Choroid plexus epithelial cell (primary cell): ENCODE measurements at regions not wholly inside any gene's neighbourhood (a gene's known extent, or its start where the extent isn't known, plus 50 kb on each side); places are given as distances from the start of the nearest gene placed in this dataset.

ENCODE experiments used
- DNase-seq: peaks from one replicate; pipeline ENCODE4 v3.0.0-alpha.2; 2010; ENCODE audit warnings: low read depth
- H3K4me3 ChIP-seq: 2 replicates; pipeline ENCODE4 v1.5.1; 2011; ENCODE audit warnings: low read depth, mild to moderate bottlenecking, control low read depth, low read length, moderate library complexity
- CTCF ChIP-seq: conservative IDR thresholded peaks from 2 replicates; pipeline ENCODE4 v1.5.1; 2011; ENCODE audit warnings: low read depth, mild to moderate bottlenecking, control low read depth, inconsistent platforms, low read length, moderate library complexity

GRCh38 chr6:158910484-158911440 is 89.2 kb downstream of the RSPH3 start:
- TF ChIP-seq CTCF: no peak
- no peak for DNase-seq
- no peak overlapping the region for H3K4me3 ChIP-seq

GRCh38 chr6:158909938-158910337 is 90.1 kb downstream of the RSPH3 start:
- no peak for TF ChIP-seq CTCF
- H3K4me3 ChIP-seq: no peak overlapping the region
- DNase-seq: no peak

DNA sequence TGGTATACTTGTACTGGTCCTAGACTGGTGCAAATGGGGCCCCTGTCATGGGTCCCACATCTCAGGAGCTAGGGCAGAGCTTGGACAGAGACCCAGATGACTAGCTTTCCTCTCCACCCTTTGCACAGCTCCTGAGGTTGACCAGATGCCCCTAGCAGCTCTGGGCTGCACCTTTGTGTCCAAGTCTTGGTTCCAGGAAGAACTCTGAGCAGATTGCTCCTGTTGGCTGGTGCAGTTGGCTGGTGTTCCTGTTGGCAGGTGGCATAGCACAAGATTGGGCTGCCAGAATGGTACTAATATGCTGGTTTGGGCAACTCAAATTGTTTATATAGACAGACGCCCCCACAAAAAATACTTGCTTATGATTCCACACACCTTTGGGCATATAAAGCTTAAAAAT is 89.4 kb upstream of the EZR start:
- no peak for DNase-seq
- no peak for TF ChIP-seq CTCF
- H3K4me3 ChIP-seq: no peak overlapping the region

DNA sequence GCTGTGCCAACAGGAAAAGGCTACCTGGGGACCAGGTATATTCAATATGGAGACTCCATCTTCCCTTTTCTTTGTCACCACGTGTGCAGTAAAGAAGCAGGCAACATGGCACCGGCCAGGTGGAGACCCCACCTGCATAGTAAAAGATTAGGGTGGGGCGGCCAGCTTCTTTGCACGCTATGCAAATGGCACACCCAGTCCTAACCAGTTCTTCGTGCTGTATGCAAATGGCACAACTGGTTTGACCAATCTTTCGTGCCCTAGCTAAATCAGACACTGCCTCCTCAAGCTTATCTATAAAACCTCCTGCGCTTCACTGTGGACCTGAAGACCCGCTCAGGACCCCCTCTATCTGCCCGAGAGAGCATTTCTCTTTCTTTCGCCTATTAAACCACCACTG is 88.8 kb upstream of the EZR start:
- no peak for TF ChIP-seq CTCF
- H3K4me3 ChIP-seq: no peak overlapping the region
- no peak for DNase-seq

DNA sequence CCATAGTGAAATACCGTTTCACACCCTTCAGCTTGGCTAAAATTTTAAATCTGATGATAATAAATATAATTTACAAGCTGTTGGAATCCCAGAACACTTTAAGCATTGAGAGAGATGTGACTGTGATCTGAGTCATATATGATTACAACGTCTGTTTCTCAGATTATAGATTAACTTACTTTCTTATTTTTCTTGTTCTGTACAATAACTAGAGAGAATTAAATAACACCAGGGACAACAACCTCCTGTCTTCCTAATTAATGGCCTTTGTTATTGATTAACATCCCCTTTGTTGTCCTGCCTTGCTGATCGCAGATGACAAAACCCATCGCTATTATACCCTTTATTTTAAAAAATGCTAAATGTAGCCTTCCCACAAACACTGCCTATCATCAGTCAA is 87.8 kb upstream of the EZR start:
- TF ChIP-seq CTCF: no peak
- no peak overlapping the region for H3K4me3 ChIP-seq
- DNase-seq: no peak

GRCh38 chr6:158905277-158905676 is 86.1 kb upstream of the EZR start:
- peak; percentile 17 for DNase-seq
- no peak for TF ChIP-seq CTCF
- H3K4me3 ChIP-seq: no peak overlapping the region

DNA sequence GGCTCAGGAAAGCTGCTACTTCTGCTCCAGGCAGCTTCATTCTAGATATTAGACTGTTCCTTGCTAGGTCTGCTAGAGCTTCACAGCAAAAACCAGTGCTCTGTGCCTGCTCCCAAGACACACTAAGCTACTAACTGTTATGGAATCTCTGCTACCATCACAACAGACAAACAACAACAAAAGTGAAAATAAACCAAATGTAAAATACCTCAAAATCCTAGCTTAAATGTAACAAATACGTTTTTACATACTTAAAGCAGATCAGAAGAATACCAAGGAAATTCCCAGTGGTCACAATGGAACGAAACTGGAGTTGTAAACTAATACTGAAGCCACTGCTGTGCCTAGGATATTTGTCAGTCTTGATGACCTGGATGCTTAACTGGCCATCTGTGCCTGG is 84.6 kb upstream of the EZR start:
- no peak overlapping the region for H3K4me3 ChIP-seq
- no peak for DNase-seq
- no peak for TF ChIP-seq CTCF
